DMS 273 (cell line): ENCODE measurements at regions not wholly inside any gene's neighbourhood (a gene's known extent, or its start where the extent isn't known, plus 50 kb on each side); places are given as distances from the start of the nearest gene placed in this dataset.

Experiments
- DNase-seq: peaks from one replicate; lab custom pipeline; 2025; ENCODE audit not compliant: unreplicated experiment; lab: John Stamatoyannopoulos, UW

DNA sequence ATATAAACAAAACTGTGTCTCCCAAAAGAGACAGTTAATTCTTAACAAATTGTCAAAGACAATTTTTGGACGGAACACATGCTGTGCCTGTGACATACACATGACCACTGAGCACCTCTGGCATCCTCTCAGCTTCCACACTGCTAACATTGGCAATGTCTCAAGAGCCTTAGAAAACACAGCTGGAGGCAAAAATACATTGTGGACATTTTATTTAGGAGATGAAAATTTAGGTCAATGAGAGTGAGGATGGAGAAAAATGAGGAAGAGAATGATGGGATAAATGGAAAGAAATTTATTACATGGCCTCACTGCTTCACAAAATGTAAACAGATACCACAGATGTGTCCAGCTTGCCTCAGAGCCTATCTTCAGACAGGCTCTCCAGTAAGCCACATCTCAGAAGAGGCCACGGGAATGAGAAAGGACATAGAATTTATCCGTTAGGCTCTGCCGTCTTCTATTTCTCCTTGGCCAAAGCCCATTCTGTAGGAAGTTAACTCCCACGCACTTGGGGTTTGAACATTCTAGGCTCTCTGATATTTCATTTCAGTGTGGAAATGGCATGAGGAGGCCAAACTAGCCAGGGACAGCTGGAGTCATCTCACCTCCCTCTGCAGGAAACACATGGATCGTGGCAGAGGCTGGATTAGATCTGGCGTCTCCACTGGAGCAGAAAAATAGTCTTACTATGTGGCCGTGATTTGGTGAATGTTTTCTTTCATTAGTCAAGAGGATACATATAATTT is 519.4 kb upstream of the DSEL start:
- DNase-seq, result no peak

DNA sequence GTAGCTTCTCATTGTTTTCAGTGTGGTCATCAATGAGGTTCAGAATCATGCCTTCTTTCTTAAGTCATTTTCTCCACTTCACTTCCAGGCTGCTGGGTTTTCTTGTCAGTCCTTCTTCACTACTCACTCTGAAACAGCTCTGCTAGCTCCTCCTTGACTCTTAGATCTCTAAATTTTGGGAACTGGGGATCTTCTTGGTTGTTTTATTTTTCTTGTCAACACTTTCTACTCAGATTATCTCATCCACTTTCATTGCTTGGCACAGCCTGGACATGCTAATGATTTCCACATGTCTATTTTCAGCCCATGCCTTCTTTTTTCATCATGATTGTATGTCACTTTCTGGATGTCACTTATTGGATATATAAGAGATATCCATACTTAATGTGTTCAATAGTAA is 517.8 kb upstream of the DSEL start:
- DNase-seq, result no peak

DNA sequence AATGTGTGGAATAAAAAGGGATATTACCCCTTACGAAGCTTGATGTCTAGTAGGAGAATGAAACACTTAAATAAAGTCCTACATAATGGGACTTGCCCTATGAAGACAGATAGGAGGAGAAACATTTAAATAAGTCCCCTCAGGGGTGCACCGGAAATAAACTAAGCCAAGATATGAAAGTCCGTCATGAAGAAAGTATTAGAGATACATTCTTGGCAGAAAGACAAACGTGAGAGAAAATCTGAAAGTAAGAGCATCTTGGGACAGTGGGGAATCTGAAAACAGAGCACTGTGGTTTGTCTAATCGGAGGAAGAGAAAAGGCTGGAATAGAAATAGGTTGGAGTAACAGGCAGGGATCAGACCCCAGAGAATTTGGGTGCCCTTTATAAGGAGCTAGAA is 516.9 kb upstream of the DSEL start:
- no peak for DNase-seq

DNA sequence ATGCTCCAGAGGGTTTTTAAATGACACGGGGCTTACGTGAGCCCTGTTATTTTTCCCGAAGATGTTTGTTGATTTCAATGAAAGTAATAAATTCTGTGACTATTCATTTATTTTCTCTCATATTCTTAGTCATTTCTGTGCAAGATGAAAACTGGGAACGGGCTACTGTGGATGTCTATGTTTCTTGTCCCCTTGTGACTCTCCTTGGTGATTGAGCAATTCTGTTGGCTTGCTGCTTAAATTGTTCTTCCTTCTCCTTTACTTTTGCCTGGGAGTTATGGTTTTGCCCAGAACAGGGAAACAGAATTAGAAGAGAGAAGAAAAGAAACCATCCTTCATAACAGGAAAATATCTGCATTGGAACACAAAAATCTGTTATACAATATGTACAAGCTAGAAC is 508.2 kb upstream of the DSEL start:
- DNase-seq, result no peak

DNA sequence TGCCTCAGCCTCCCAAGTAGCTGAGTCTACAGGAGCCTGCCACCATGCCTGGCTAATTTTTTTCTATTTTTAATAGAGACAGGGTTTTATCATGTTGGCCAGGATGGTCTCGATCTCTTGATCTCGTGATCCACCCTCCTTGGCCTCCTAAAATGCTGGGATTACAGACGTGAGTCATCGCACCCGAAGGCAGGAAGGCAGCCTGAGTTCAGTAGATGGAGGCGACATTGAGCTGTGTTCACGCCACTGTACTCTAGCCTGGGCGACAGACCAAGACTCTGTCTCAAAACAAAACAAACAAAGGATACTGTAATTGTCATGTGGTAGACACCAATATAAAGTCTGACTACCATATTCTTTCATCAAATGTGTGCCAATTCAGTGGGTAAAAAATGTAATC is 500.9 kb upstream of the DSEL start:
- DNase-seq, result no peak

DNA sequence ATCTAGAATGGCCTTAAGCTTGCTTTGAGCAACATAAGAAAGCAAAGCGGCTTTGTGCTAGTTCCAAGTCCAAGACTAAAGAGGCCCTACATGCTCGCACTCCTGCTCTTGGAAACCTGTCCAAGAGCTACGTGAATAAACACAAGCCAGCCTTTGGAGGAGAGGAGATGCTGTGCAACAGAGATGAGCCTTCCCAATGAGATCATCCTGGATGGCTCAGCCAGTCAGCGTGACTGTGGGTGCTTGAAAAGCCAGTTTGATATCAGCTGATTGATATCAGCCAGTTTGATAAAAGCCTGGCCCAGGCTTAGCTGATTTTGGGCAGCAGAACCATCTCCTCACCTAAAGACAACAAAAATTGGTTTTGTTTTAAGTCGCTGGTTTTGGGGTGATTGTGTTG is 481.0 kb upstream of the DSEL start:
- no peak for DNase-seq

DNA sequence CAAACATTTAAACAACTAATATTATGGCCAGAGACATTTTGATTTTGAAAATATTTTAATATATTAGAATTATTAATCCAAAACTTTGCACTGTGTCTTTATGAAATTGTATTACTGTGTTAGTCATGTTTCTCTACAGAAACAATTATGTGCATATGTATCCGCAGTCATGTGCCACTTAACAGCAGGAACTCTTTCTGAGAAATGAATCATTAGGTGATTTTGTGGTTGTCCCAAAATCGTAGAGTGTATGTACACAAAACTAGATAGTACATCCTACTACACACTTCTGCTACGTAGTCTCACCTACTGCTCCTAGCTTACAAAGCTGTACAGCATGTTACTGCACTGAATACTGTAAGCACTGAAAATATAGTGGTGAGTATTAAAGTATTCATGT is 479.2 kb upstream of the DSEL start:
- DNase-seq, result no peak

DNA sequence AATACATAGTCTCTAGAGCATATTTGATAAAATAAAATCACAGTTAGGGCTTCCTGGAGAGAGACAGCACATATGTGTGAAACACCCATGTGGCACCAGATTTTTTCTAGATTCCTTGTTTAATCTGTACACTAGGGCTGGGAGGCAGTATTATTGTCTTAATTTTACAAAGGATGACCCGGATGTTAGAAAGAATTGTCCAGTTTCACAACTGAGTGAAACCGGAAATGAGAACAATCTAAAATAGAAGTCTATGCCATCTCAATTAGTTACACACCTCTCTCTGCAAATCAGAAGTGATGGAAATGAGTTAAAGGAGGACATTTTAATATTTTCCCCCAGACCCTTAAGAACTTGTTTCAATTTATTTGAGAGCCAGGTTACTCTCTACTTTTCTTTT is 463.7 kb upstream of the DSEL start:
- no peak for DNase-seq

DNA sequence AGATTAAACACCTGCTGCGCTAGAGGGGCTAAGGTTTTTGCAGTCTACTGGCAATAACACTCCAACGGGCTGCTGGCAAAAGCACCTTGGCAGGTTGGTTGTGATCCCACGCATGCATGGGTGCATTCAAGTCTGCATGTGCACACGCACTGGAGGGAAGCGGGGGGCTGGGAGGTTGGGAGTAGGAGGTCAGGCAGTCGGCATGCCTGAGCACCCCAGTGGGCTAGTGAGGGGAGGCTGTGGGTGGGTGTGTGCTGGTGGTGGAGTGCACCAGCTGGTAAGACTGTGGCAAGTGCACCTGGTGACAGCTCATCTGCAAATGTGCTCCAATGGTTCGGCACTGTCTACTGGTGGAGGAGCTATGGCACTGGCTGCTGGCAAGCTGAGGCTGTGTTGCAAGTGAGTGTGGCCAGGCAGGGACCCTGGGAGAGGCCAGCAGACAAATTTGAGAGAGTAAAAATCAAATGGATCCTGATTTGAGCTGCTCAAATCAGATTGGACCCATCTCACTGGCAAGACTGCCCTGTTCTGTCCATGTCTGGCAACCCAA is 460.6 kb upstream of the DSEL start:
- DNase-seq, result no peak

DNA sequence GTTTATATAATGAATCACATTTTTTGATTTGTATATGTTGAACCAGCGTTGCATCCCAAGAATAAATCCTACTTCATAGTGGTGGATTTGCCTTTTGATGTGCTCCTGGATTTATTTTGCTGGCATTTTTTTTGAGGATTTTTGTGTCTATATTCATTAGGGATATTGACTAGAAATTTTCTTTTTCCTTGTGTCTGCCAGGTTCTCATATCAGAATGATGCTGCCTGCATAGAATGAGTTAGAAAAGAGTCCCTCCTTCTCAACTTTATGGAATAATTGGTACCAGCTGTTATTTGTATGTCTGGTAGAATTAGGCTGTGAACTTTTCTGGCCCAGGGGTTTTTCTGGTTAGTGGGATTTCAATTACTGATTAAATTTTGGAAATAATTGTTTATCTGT is 457.4 kb upstream of the DSEL start:
- DNase-seq, result no peak

DNA sequence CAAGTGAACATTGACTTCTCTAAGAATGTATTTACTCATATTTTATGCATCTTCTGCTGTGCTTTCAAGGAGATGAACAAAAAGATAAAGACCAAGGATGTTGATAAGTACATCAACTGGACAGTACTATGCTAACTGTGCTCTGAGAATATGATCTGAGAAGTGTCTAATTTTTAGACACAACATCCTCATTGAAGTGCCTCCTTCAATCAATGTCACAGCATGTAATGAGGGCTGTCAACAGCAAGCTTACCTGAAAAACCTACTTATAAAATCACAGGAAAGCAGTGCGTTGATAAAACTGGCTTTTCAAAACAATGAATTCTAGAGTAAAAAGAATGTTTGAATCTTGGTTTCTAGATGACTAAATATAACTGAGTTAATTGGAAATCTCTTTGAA is 452.9 kb upstream of the DSEL start:
- no peak for DNase-seq

DNA sequence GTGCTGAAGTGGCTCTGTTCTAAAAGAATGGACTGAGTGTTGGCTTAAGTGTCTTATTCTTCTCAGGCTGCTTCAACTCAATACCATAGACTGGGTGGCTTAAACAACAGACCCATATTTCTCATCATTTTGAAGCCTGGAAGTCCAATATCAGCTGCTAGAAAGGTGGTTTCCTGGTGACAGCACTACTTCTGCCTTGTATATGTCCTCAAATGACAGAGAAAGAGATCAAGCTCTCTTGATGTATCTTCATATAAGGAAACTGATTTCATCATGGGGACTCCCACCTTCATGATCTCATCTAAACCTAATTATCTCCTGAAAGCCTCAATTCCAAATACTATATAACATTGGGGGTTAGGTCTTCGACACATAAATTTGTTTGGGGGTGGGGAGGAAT is 449.7 kb upstream of the DSEL start:
- DNase-seq, result no peak

DNA sequence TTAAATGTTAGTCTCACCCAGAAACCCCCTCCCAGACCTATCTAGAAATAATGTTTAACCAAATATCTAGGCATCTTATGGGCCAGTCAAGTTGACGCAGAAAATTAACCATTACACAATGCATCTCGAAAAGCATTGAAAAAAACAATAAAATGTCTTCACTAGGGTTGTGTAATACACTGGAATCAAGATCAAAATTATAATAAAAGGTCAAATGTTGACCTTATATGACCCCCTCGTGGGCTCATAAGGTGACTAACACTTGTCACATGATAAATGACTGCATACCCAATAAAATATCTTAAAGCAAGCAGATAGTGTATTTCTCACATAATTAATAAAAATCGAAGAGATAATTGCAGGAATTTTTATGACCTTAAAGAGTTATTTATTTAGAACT is 447.9 kb upstream of the DSEL start:
- no peak for DNase-seq

DNA sequence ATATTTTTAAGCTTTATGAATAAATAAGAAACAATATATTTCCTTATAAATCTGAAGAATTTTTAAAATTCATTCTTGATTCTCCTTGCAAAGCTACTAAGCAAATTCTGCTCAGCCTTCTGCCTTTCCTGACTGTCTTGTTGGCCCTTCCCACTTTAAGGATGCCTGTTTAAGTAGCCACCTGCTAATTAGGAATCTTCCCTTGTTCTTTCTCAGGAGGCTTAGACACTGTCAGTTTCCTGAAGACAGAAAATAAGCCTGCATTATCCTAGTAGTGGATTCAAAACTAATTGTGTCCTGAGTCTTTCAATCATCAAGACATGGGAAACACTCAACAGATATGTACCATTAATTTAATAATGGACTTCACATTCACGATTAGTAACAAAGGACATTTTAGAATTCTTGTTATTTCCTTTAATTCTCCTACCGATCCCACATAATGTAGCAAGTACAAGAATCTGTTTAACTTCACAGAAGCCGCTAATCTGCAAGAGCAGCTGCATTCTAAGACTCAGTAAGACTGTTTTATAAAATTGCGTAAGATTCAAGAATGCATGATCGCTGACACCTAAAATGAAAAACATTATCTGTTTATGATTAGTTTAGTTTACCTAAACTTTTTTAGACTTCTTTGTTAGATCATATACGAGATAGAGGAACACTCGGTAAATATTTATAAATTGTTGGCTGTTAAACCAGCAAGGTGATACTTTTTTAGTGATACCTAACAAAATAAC is 445.4 kb upstream of the DSEL start:
- DNase-seq, result no peak

DNA sequence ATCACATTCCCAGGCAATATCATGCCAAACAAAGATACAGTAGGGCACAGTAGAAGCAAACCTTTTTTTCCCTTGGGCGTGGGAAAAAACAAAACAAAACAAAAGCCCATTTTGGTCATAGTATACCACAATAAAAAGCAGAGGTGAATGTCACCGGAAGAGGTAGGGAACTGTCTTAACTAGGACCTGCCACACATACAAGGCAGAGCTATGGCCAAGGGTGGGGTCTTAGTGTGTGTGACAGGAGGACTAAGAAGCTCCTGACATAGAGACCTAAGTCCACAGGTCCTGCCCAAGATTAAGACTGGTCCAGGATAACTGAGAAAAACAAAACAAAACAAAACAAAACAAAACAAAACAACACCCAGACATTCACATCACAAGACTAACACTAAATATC is 441.2 kb upstream of the DSEL start:
- no peak for DNase-seq

DNA sequence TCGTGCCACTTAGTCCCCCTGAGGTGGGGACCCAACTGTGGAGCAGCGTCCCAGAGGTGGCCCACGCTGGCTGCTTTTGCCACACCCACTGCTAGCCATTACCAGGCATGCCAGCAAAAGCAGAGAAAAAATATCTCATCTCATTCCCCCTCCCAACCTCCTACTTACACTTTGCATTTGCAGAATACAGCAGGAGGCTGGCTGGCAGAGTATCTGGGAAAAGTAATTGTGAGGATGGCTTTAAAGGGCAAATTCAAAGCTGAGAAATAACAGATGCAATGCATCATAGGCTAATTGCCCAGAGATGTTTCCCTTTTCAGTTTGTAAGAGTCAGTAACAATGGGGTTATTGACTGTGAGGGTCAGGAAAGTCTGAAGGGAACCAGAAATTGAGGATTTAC is 438.1 kb upstream of the DSEL start:
- no peak for DNase-seq

DNA sequence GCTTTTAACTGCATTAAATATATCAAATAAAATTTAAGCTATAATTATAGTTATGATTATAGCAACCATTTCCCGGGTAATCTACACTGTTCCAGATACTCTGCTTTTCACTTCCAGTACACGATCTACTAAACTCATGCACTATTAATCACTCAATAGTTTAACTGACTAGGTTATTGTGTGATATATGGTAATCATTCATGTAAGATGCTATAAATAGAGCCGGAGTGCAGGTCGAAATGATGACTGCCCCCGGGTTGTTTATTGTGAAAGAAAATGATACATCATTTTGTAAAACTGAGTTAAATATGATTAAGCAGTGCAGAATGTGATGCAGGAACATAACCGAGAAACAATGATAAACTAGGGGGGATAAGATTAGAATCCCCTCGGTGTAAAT is 434.6 kb upstream of the DSEL start:
- no peak for DNase-seq

DNA sequence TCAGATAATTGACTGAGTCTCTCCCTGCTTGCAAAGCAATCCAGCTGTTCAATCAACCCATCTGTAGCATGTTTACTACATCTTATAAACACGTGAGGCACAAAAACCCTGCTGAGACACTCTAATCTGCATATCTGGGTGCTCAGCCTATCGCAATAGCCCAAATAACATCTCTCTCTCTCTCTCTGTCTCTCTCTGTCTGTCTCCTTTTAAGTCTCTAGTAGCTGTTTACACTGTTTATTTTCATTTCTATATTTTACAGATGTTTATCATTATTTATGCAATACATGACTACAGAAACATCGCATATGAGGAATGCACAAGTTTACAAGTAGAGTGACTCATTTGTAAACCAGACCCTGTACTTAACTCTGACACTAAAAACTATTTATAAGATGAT is 422.1 kb upstream of the DSEL start:
- DNase-seq, result no peak

DNA sequence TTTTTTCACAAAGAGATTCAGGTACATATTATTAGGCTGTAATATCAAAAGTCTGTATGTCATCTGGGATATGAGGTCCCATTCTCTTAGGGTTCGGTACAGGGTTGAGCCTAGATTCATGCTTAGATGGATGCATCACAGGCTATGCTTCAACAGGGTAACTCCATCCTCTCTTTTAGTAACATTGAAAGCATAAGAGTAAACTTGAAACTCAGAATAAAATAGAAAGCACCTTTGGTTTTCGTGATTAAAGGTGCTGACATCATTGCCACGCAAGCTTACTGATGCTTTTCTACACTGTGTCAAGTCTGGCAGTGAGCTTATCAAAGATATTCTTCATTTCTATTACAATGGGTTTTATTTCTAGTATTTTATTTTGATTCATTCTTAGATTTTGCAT is 419.1 kb upstream of the DSEL start:
- no peak for DNase-seq

DNA sequence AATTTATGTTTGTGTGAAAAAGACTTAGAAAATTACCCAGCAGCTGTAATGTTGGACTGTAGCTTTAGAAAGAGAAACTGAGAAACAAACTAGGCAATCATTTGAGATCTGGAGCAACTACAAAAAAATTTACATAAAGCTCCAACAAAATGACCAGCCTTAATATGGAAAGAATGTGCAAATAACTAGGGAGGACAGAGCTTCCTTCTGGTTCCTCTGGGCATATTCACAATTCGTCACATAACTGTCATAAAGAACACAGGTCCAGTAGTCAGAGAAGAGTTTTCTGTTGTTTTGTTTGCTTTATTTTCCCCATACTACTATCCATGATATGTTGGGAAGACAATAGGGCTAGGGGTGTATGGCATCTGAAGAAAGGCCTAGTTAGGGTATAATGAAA is 416.8 kb upstream of the DSEL start:
- no peak for DNase-seq

DNA sequence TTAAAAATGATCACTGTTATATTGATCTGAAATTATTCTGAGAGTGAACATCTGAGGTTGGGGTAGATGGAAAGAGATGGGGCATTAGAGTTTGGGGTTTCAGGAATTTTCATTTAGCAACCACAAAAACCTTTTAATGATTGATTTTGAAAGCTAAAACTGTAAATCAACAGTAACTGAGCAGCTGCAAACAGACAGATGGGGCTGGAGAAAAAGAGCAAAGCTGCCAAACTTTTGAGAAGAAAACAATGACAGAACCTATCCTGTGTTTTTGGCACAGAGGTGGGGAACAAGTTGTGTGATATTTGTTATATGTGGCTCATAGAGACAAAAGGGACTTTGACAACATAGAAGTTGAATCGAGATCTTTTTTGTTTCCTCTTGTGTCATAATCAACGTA is 415.8 kb upstream of the DSEL start:
- peak; percentile 80 for DNase-seq
